Activated CD4-positive, alpha-beta T cell treated with anti-CD3 and anti-CD28 coated beads, Interleukin-2, Interleukin-6, amounts not matched to agents 100 ng/mL and 50 ng/mL, durations not matched to agents 16 hours and 8 hours (primary cell): ENCODE measurements at regions not wholly inside any gene's neighbourhood (a gene's known extent, or its start where the extent isn't known, plus 50 kb on each side); places are given as distances from the start of the nearest gene placed in this dataset.
A peak's percentile ranks its signal among the peaks of the same experiment; 100 is the strongest.

Experiments
- DNase-seq: peaks from one replicate; pipeline ENCODE4 v3.0.0-alpha.2; 2020

- no peak for DNase-seq
These were observed 297.7 kb upstream of the SYT4 start for GRCh38 chr18:43574974-43575373.

- DNase-seq: no peak
These were observed 300.9 kb upstream of the SYT4 start for GRCh38 chr18:43578211-43578610.

GRCh38 chr18:43578706-43579105 lies 301.4 kb upstream of the SYT4 start:
- DNase-seq: no peak

- DNase-seq: no peak
These were observed 304.7 kb upstream of the SYT4 start for GRCh38 chr18:43581936-43582519.

- DNase-seq: peak; percentile 36
These were observed 310.4 kb upstream of the SYT4 start for GRCh38 chr18:43587538-43588153.

- DNase-seq: no peak
These were observed 311.5 kb upstream of the SYT4 start for GRCh38 chr18:43588838-43589237.

- DNase-seq: no peak
These were observed 312.4 kb upstream of the SYT4 start for GRCh38 chr18:43589611-43590151.

- DNase-seq: no peak
These were observed 313.1 kb upstream of the SYT4 start for GRCh38 chr18:43590182-43590903.

- no peak for DNase-seq
These were observed 315.0 kb upstream of the SYT4 start for GRCh38 chr18:43592269-43592668.

GRCh38 chr18:43596105-43596712 lies 318.9 kb upstream of the SYT4 start:
- peak; percentile 11 for DNase-seq

GRCh38 chr18:43601432-43601831 lies 324.1 kb upstream of the SYT4 start:
- no peak for DNase-seq

GRCh38 chr18:43605224-43605623 lies 327.9 kb upstream of the SYT4 start:
- DNase-seq: no peak

- no peak for DNase-seq
These were observed 329.5 kb upstream of the SYT4 start for GRCh38 chr18:43606795-43607194.

- DNase-seq: peak; percentile 25
These were observed 343.6 kb upstream of the SYT4 start for GRCh38 chr18:43620936-43621335.

GRCh38 chr18:43622024-43622423 lies 344.7 kb upstream of the SYT4 start:
- DNase-seq: no peak

GRCh38 chr18:43625582-43625981 lies 348.3 kb upstream of the SYT4 start:
- no peak for DNase-seq

GRCh38 chr18:43627848-43628530 lies 350.7 kb upstream of the SYT4 start:
- no peak for DNase-seq

GRCh38 chr18:43634994-43635393 lies 357.7 kb upstream of the SYT4 start:
- DNase-seq: no peak

GRCh38 chr18:43635397-43635796 lies 358.1 kb upstream of the SYT4 start:
- DNase-seq: no peak

- no peak for DNase-seq
These were observed 365.5 kb upstream of the SYT4 start for GRCh38 chr18:43642727-43643330.

- DNase-seq: no peak
These were observed 370.7 kb upstream of the SYT4 start for GRCh38 chr18:43648002-43648401.

GRCh38 chr18:43649649-43650357 lies 372.5 kb upstream of the SYT4 start:
- DNase-seq: no peak
